B cell (primary cell): ENCODE measurements at regions not wholly inside any gene's neighbourhood (a gene's known extent, or its start where the extent isn't known, plus 50 kb on each side); places are given as distances from the start of the nearest gene placed in this dataset.

Experiments
- CTCF ChIP-seq: fragments of 200-600 bp; IDR thresholded peaks from one replicate; pipeline ENCODE4 v1.8.0; 2022; ENCODE audit warnings: antibody characterized with exemption, mild to moderate bottlenecking
- EZH2 ChIP-seq: IDR thresholded peaks from 2 replicates; pipeline ENCODE4 v1.6.1; 2012; ENCODE audit warnings: borderline replicate concordance, low read depth, mild to moderate bottlenecking, moderate library complexity, low read length; ENCODE audit not compliant: insufficient read depth, poor library complexity, severe bottlenecking

GRCh38 chr18:2143636-2144035, 427.7 kb downstream of the METTL4 start:
- TF ChIP-seq CTCF (no peak), EZH2 (no peak)
